NOMO-1 treated with DMSO at 0.1 percent for 48 hours (cell line): ENCODE measurements at regions not wholly inside any gene's neighbourhood (a gene's known extent, or its start where the extent isn't known, plus 50 kb on each side); places are given as distances from the start of the nearest gene placed in this dataset.

Source experiments
- DNase-seq: peaks from one replicate; lab custom pipeline; 2025; ENCODE audit not compliant: unreplicated experiment; lab: John Stamatoyannopoulos, UW

GRCh38 chr22:49097171-49097925, 730.3 kb downstream of the BRD1 start:
- no peak for DNase-seq

- DNase-seq: no peak
Observed at GRCh38 chr22:49096476-49096875, 731.2 kb downstream of the BRD1 start.

- no peak for DNase-seq
Observed at GRCh38 chr22:49095366-49095765, 732.3 kb downstream of the BRD1 start.

- no peak for DNase-seq
Observed at GRCh38 chr22:49094858-49095257, 732.8 kb downstream of the BRD1 start.

GRCh38 chr22:49094151-49094550, 733.5 kb downstream of the BRD1 start:
- DNase-seq: no peak

GRCh38 chr22:49093192-49093880, 734.3 kb downstream of the BRD1 start:
- no peak for DNase-seq

- no peak for DNase-seq
Observed at GRCh38 chr22:49092716-49093115, 735.0 kb downstream of the BRD1 start.

- DNase-seq: peak; percentile 72
Observed at GRCh38 chr22:49091917-49092545, 735.6 kb downstream of the BRD1 start.

GRCh38 chr22:49091451-49091850, 736.2 kb downstream of the BRD1 start:
- no peak for DNase-seq

- DNase-seq: no peak
Observed at GRCh38 chr22:49090853-49091135, 736.9 kb downstream of the BRD1 start.

- no peak for DNase-seq
Observed at GRCh38 chr22:49090061-49090852, 737.4 kb downstream of the BRD1 start.

- no peak for DNase-seq
Observed at GRCh38 chr22:49088801-49089791, 738.6 kb downstream of the BRD1 start.

GRCh38 chr22:49087716-49088601, 739.7 kb downstream of the BRD1 start:
- no peak for DNase-seq

- DNase-seq: no peak
Observed at GRCh38 chr22:49087198-49087597, 740.5 kb downstream of the BRD1 start.

GRCh38 chr22:49086606-49087157, 741.0 kb downstream of the BRD1 start:
- no peak for DNase-seq

- no peak for DNase-seq
Observed at GRCh38 chr22:49086181-49086580, 741.5 kb downstream of the BRD1 start.

GRCh38 chr22:49084206-49084605, 743.5 kb downstream of the BRD1 start:
- no peak for DNase-seq

GRCh38 chr22:49083607-49084006, 744.1 kb downstream of the BRD1 start:
- DNase-seq: no peak

- DNase-seq: no peak
Observed at GRCh38 chr22:49082451-49082850, 745.2 kb downstream of the BRD1 start.
